Activated CD8-positive, alpha-beta memory T cell treated with anti-CD3 and anti-CD28 coated beads, Interleukin-2, amount 50 U/mL, for 24 hours (primary cell): ENCODE measurements at regions not wholly inside any gene's neighbourhood (a gene's known extent, or its start where the extent isn't known, plus 50 kb on each side); places are given as distances from the start of the nearest gene placed in this dataset.

Experiments used
- DNase-seq: peaks from one replicate; pipeline ENCODE4 v3.0.0-alpha.2; 2020; ENCODE audit errors: extremely low read depth

- DNase-seq = no peak
These were observed 464.8 kb upstream of the RGS6 start for GRCh38 chr14:71467361-71467811.

- DNase-seq = no peak
These were observed 463.5 kb upstream of the RGS6 start for GRCh38 chr14:71468701-71469100.

- no peak for DNase-seq
These were observed 462.4 kb upstream of the RGS6 start for GRCh38 chr14:71469643-71470335.

GRCh38 chr14:71471634-71472355 lies 460.4 kb upstream of the RGS6 start:
- no peak for DNase-seq

- DNase-seq = no peak
These were observed 459.6 kb upstream of the RGS6 start for GRCh38 chr14:71472356-71473340.

GRCh38 chr14:71473843-71474242 lies 458.4 kb upstream of the RGS6 start:
- no peak for DNase-seq

GRCh38 chr14:71474301-71475265 lies 457.6 kb upstream of the RGS6 start:
- DNase-seq = no peak

GRCh38 chr14:71475916-71476315 lies 456.3 kb upstream of the RGS6 start:
- no peak for DNase-seq

GRCh38 chr14:71478542-71478941 lies 453.7 kb upstream of the RGS6 start:
- DNase-seq = no peak

GRCh38 chr14:71481021-71481654 lies 451.1 kb upstream of the RGS6 start:
- no peak for DNase-seq

- DNase-seq = no peak
These were observed 449.6 kb upstream of the RGS6 start for GRCh38 chr14:71482671-71483070.

GRCh38 chr14:71483154-71483553 lies 449.1 kb upstream of the RGS6 start:
- DNase-seq = no peak

GRCh38 chr14:71485833-71486232 lies 446.4 kb upstream of the RGS6 start:
- DNase-seq = no peak

- DNase-seq = no peak
These were observed 445.9 kb upstream of the RGS6 start for GRCh38 chr14:71486279-71486678.

- no peak for DNase-seq
These were observed 444.8 kb upstream of the RGS6 start for GRCh38 chr14:71487449-71487848.

- DNase-seq = no peak
These were observed 444.3 kb upstream of the RGS6 start for GRCh38 chr14:71487941-71488340.

- no peak for DNase-seq
These were observed 443.5 kb upstream of the RGS6 start for GRCh38 chr14:71488703-71489191.

GRCh38 chr14:71489742-71490141 lies 442.5 kb upstream of the RGS6 start:
- no peak for DNase-seq

GRCh38 chr14:71491931-71492330 lies 440.3 kb upstream of the RGS6 start:
- DNase-seq = no peak

GRCh38 chr14:71492346-71492745 lies 439.9 kb upstream of the RGS6 start:
- DNase-seq = no peak
